Hematopoietic multipotent progenitor cell treated with erythropoietin and hydrocortisone succinate and interleukin-3 and kit ligand, for 17 days (in vitro differentiated cells): ENCODE measurements at regions not wholly inside any gene's neighbourhood (a gene's known extent, or its start where the extent isn't known, plus 50 kb on each side); places are given as distances from the start of the nearest gene placed in this dataset.
"Not testable (repeated sequence)": the region's sequence is repeated elsewhere in the genome, so short reads cannot be mapped to it uniquely, and the experiment has no call there.

ENCODE experiments used
- DNase-seq: peaks from one replicate; pipeline ENCODE4 v3.0.0-alpha.2; 2015; ENCODE audit warnings: low spot score

GRCh38 chr18:38575023-38575422, 1009.4 kb upstream of the CELF4 start:
- no peak for DNase-seq

- DNase-seq = no peak
Observed at GRCh38 chr18:38572554-38573111, 1007.0 kb upstream of the CELF4 start.

- DNase-seq = no peak
Observed at GRCh38 chr18:38571651-38572050, 1006.1 kb upstream of the CELF4 start.

- no peak for DNase-seq
Observed at GRCh38 chr18:38565513-38565912, 999.9 kb upstream of the CELF4 start.

- DNase-seq = no peak
Observed at GRCh38 chr18:38563396-38563980, 997.9 kb upstream of the CELF4 start.

- DNase-seq = no peak
Observed at GRCh38 chr18:38557006-38557405, 991.4 kb upstream of the CELF4 start.

- DNase-seq = no peak
Observed at GRCh38 chr18:38552732-38553321, 987.2 kb upstream of the CELF4 start.

GRCh38 chr18:38551881-38552280, 986.3 kb upstream of the CELF4 start:
- no peak for DNase-seq

GRCh38 chr18:38545071-38545470, 979.5 kb upstream of the CELF4 start:
- no peak for DNase-seq

- DNase-seq = no peak
Observed at GRCh38 chr18:38539856-38540255, 974.3 kb upstream of the CELF4 start.

GRCh38 chr18:38539371-38539770, 973.8 kb upstream of the CELF4 start:
- no peak for DNase-seq

- DNase-seq = no peak
Observed at GRCh38 chr18:38534073-38534472, 968.5 kb upstream of the CELF4 start.

- DNase-seq = no peak
Observed at GRCh38 chr18:38526922-38527321, 961.3 kb upstream of the CELF4 start.

GRCh38 chr18:38525039-38525438, 959.4 kb upstream of the CELF4 start:
- DNase-seq = no peak

GRCh38 chr18:38520786-38521185, 955.2 kb upstream of the CELF4 start:
- no peak for DNase-seq

- DNase-seq = no peak
Observed at GRCh38 chr18:38502539-38502938, 936.9 kb upstream of the CELF4 start.

GRCh38 chr18:38497266-38497665, 931.7 kb upstream of the CELF4 start:
- no peak for DNase-seq

GRCh38 chr18:38496222-38496793, 930.7 kb upstream of the CELF4 start:
- no peak for DNase-seq

- DNase-seq = no peak
Observed at GRCh38 chr18:38494065-38494464, 928.5 kb upstream of the CELF4 start.

- no peak for DNase-seq
Observed at GRCh38 chr18:38491195-38491594, 925.6 kb upstream of the CELF4 start.

GRCh38 chr18:38489721-38490120, 924.1 kb upstream of the CELF4 start:
- not testable (repeated sequence) for DNase-seq

- no peak for DNase-seq
Observed at GRCh38 chr18:38487521-38487920, 921.9 kb upstream of the CELF4 start.

- no peak for DNase-seq
Observed at GRCh38 chr18:38483326-38483725, 917.7 kb upstream of the CELF4 start.

- DNase-seq = no peak
Observed at GRCh38 chr18:38481576-38481975, 916.0 kb upstream of the CELF4 start.
